HG02623 (cell line): ENCODE measurements at regions not wholly inside any gene's neighbourhood (a gene's known extent, or its start where the extent isn't known, plus 50 kb on each side); places are given as distances from the start of the nearest gene placed in this dataset.

Experiments
- ATAC-seq: cut with Tn5 transposase; IDR thresholded peaks from one replicate; pipeline ENCODE4 v1.9.1; 2021; ENCODE audit warnings: moderate library complexity; ENCODE audit not compliant: unreplicated experiment

DNA sequence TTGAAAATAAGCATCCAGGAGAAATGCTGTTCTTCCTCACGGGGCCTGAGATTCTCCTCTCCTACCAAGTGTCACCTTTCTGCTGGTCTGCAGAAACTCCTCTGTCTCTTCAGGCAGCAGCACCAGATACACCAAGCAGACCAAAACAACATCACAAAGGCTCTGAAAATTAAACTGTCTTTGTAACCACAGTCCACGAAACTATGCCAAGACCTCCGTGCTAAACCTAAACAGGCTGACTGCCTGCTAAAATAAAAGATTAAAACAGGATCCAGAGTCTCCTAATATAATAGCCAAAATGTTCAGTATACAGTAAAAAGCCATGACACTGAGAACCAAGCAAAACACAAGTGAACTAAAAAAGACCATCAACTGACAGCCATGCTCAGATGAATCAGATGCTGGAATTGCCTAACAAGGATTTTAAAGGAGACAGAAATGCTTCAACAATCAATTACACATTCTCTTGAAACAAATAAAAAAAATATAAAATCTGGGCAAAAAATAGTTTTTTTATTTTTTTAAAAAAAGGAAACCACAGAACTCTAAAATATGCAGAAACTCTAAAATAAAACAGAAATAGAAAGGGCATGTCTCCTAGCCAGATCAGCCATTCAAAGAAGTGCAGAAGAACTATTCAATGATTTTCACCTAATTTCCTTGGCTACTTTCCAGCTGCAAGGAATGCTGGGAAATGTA lies 50.3 kb upstream of the TOX3 start:
- ATAC-seq = no peak
